ENCODE measurements at regions not wholly inside any gene's neighbourhood (a gene's known extent, or its start where the extent isn't known, plus 50 kb on each side); places are given as distances from the start of the nearest gene placed in this dataset.

GRCh38 chr12:94062796-94063635 is 85.4 kb upstream of the PLXNC1 start:
- no peak for DNase-seq (ENCODE audit: low read depth)

GRCh38 chr12:94070520-94070919 is 77.9 kb upstream of the PLXNC1 start:
- no peak for DNase-seq (ENCODE audit: low read depth)

- DNase-seq (ENCODE audit: low read depth) = no peak
These were observed 77.1 kb upstream of the PLXNC1 start for GRCh38 chr12:94071258-94071657.

GRCh38 chr12:94073441-94074051 is 74.8 kb upstream of the PLXNC1 start:
- DNase-seq (ENCODE audit: low read depth) = no peak

GRCh38 chr12:94074216-94074979 is 74.0 kb upstream of the PLXNC1 start:
- no peak for DNase-seq (ENCODE audit: low read depth)

- DNase-seq (ENCODE audit: low read depth) = no peak
These were observed 73.3 kb upstream of the PLXNC1 start for GRCh38 chr12:94074980-94075629.

- DNase-seq (ENCODE audit: low read depth) = no peak
These were observed 71.2 kb upstream of the PLXNC1 start for GRCh38 chr12:94077209-94077608.

- no peak for DNase-seq (ENCODE audit: low read depth)
These were observed 70.1 kb upstream of the PLXNC1 start for GRCh38 chr12:94078138-94078723.

- DNase-seq (ENCODE audit: low read depth) = no peak
These were observed 69.5 kb upstream of the PLXNC1 start for GRCh38 chr12:94078736-94079509.

- DNase-seq (ENCODE audit: low read depth) = no peak
These were observed 68.6 kb upstream of the PLXNC1 start for GRCh38 chr12:94079566-94080340.

- no peak for DNase-seq (ENCODE audit: low read depth)
These were observed 67.9 kb upstream of the PLXNC1 start for GRCh38 chr12:94080341-94081009.

GRCh38 chr12:94082690-94083089 is 65.7 kb upstream of the PLXNC1 start:
- no peak for DNase-seq (ENCODE audit: low read depth)

GRCh38 chr12:94089891-94090290 is 58.5 kb upstream of the PLXNC1 start:
- DNase-seq (ENCODE audit: low read depth) = no peak

- DNase-seq (ENCODE audit: low read depth) = no peak
These were observed 56.8 kb upstream of the PLXNC1 start for GRCh38 chr12:94091624-94092023.

GRCh38 chr12:94092516-94093241 is 55.7 kb upstream of the PLXNC1 start:
- no peak for DNase-seq (ENCODE audit: low read depth)

- DNase-seq (ENCODE audit: low read depth) = no peak
These were observed 53.7 kb upstream of the PLXNC1 start for GRCh38 chr12:94094700-94095099.

- DNase-seq (ENCODE audit: low read depth) = no peak
These were observed 52.8 kb upstream of the PLXNC1 start for GRCh38 chr12:94095618-94096017.

GRCh38 chr12:94098466-94098865 is 49.9 kb upstream of the PLXNC1 start:
- no peak for DNase-seq (ENCODE audit: low read depth)

Data from activated T-cell treated with anti-CD3 and anti-CD28 coated beads for 48 hours (primary cell).